HepG2 (cell line): ENCODE measurements at regions not wholly inside any gene's neighbourhood (a gene's known extent, or its start where the extent isn't known, plus 50 kb on each side); places are given as distances from the start of the nearest gene placed in this dataset.

Experiments used
- ATAC-seq: fragments of 200-7000 bp; cut with Tn5 transposase; 3 replicates; pipeline ENCODE4 v1.9.1; 2020; ENCODE audit warnings: mild to moderate bottlenecking, moderate library complexity
- BruUV-seq: library from RNA; stranded (reverse); fragments of 400-500 nt; replicated peaks from 2 replicates; lab custom pipeline; 2021; lab: Mats Ljungman, UMichigan
- CTCF ChIA-PET: fragments of 300-600 bp; formaldehyde crosslinking; extraction: SDS; loops from one replicate; lab custom pipeline; 2021; ENCODE audit warnings: low total read pairs, inconsistent platforms, low intra/inter-chr PET ratio; lab: Yijun Ruan, JAX
- POLR2A ChIA-PET: fragments of 350-600 bp; sonication (Branson Sonifier 250); formaldehyde crosslinking; loops from one replicate; lab custom pipeline; 2020; ENCODE audit warnings: antibody characterized with exemption, inconsistent platforms; lab: Yijun Ruan, JAX
- DNase-seq: peaks from one replicate; pipeline ENCODE4 v3.0.0-alpha.2; 2015; ENCODE audit warnings: low spot score
- FAIRE-seq: peaks from 3 replicates; lab custom pipeline; 2011; peaks lifted over from hg19 to GRCh38; lab: Jason Lieb, UNC
- H2AFZ ChIP-seq: one replicate; pipeline ENCODE4 v1.6.1; 2011; ENCODE audit warnings: low read length, inconsistent platforms
- H3K27ac ChIP-seq: fragments of 300-600 bp; 3 replicates; pipeline ENCODE4 v1.8.0; 2011; ENCODE audit warnings: mixed run types, mild to moderate bottlenecking, mixed read lengths, low read length, inconsistent platforms; ENCODE audit not compliant: insufficient read depth; ENCODE audit errors: extremely low read length
- H3K27me3 ChIP-seq, 2 experiments: fragments of 200-600 bp in 1 of 2; 2 replicates in 1 of 2; 3 replicates in 1 of 2; pipeline versions ENCODE4 v1.6.0 to v1.8.0; 2011; ENCODE audit warnings: low read length in 2 of 2, mild to moderate bottlenecking in 2 of 2, moderate library complexity in 2 of 2, inconsistent platforms in 1 of 2; ENCODE audit not compliant: insufficient read depth in 2 of 2, control insufficient read depth in 1 of 2
- H3K36me3 ChIP-seq, 2 experiments: fragments of 200-600 bp in 1 of 2; replicated peaks in 1 of 2; 2 replicates in 1 of 2; 3 replicates in 1 of 2; pipeline versions ENCODE4 v1.5.1 to v1.8.0; 2011; ENCODE audit warnings: low read length in 2 of 2, inconsistent platforms in 1 of 2; ENCODE audit not compliant: insufficient read depth in 2 of 2, control insufficient read depth in 1 of 2
- H3K4me1 ChIP-seq: 2 replicates; pipeline ENCODE4 v1.5.1; 2012; ENCODE audit warnings: low read length, inconsistent platforms; ENCODE audit not compliant: insufficient read depth
- H3K4me2 ChIP-seq: 2 replicates; pipeline ENCODE4 v1.6.0; 2011; ENCODE audit warnings: low read depth, low read length, inconsistent platforms
- H3K4me3 ChIP-seq, 3 experiments: fragments of 200-600 bp in 1 of 3; sonication (generic), shearing (Covaris generic) in 1 of 3; replicated peaks in 1 of 3; 2 replicates each; pipeline ENCODE4 v1.5.1; 2011 to 2016; ENCODE audit warnings: low read length in 3 of 3, inconsistent platforms in 2 of 3, low read depth in 2 of 3, mild to moderate bottlenecking in 2 of 3, control low read depth in 1 of 3, mixed read lengths in 1 of 3; ENCODE audit not compliant: insufficient read depth in 1 of 3
- H3K79me2 ChIP-seq: one replicate; pipeline ENCODE4 v1.6.1; 2011; ENCODE audit warnings: low read length, inconsistent platforms; ENCODE audit not compliant: insufficient read depth
- H3K9ac ChIP-seq: 2 replicates; pipeline ENCODE4 v1.6.0; 2011; ENCODE audit warnings: mild to moderate bottlenecking, low read depth, low read length, inconsistent platforms; ENCODE audit not compliant: insufficient read depth
- H3K9me3 ChIP-seq: 2 replicates; pipeline ENCODE4 v1.5.1; 2012; ENCODE audit warnings: mild to moderate bottlenecking, low read length
- H4K20me1 ChIP-seq: 2 replicates; pipeline ENCODE4 v1.6.0; 2011; ENCODE audit warnings: inconsistent platforms, mild to moderate bottlenecking, low read length, moderate library complexity; ENCODE audit not compliant: insufficient read depth
- AHDC1 ChIP-seq: sonication (generic); formaldehyde crosslinking; IDR thresholded peaks from 2 replicates; pipeline ENCODE4 v1.5.1; 2020; ENCODE audit warnings: mild to moderate bottlenecking, missing genetic modification reagents, borderline replicate concordance
- ZNF34 ChIP-seq: sonication (generic); formaldehyde crosslinking; IDR thresholded peaks from 2 replicates; pipeline ENCODE4 v1.4.0; 2020; ENCODE audit warnings: mild to moderate bottlenecking, missing genetic modification reagents, borderline replicate concordance
- ZNF687 ChIP-seq: sonication (generic); formaldehyde crosslinking; IDR thresholded peaks from 2 replicates; pipeline ENCODE4 v1.5.1; 2020; ENCODE audit warnings: mild to moderate bottlenecking, missing genetic modification reagents, moderate library complexity
- WGBS: methylation state at CpG from one replicate; pipeline ENCODE4 v1.1.6; 2017; ENCODE audit warnings: low lambda C conversion rate; 5-methylcytosine and 5-hydroxymethylcytosine counted together
- in situ Hi-C: cut with HindIII; loops from 2 replicates; pipeline ENCODE4 v1.10.0; 2017; ENCODE audit warnings: low pct_unique_long_range_greater_than_20kb; ENCODE audit not compliant: extremely low pct_ligation_motif_present
- intact Hi-C: fragments of 100-400 bp; cut with micrococcal nuclease; formaldehyde crosslinking; loops from one replicate; pipeline ENCODE4 v1.10.0; 2022; ENCODE audit not compliant: unreplicated experiment

- no peak for TF ChIP-seq ZNF687 (CRISPR knock-in tag)
Measured at GRCh38 chr13:109669234-109669612, 117.2 kb downstream of the IRS2 start (continued).

- CTCF ChIA-PET, result no interaction called here
Measured at GRCh38 chr13:109668433-109669233, 117.8 kb downstream of the IRS2 start.

More at GRCh38 chr13:109668433-109669233, 117.8 kb downstream of the IRS2 start:
- no peaks in the 10 kb centered on the region for H3K36me3 ChIP-seq
- no peak overlapping the region for H3K4me2 ChIP-seq
- no peaks in the 10 kb centered on the region for H3K4me1 ChIP-seq
- no TSS peak for BruUV-seq
- no peak overlapping the region for H2AFZ ChIP-seq
- no peak overlapping the region for H3K27ac ChIP-seq
- H3K4me3 ChIP-seq, result no peak overlapping the region
- no peaks in the 10 kb centered on the region for H3K79me2 ChIP-seq
- in situ Hi-C loops (no loop called here), intact Hi-C loops (no loop called here)
- WGBS, result 28% methylated on average over 7 of the region's 7 CpGs
- POLR2A ChIA-PET, result no interaction called here
- no peak for FAIRE-seq
- H3K27me3 ChIP-seq, result peaks cover 1 to 5% of the 10 kb centered on the region in 2 experiments; a peak in 2 of 5 replicates
- no peak for DNase-seq
- ATAC-seq, result no peak
- H4K20me1 ChIP-seq, result no peaks in the 10 kb centered on the region
- TF ChIP-seq ZNF34 (no peak), AHDC1 (CRISPR knock-in tag) (no peak)
- no peaks in the 10 kb centered on the region for H3K9me3 ChIP-seq
- no peak overlapping the region for H3K9ac ChIP-seq
